ENCODE measurements at regions not wholly inside any gene's neighbourhood (a gene's known extent, or its start where the extent isn't known, plus 50 kb on each side); places are given as distances from the start of the nearest gene placed in this dataset.

DNA sequence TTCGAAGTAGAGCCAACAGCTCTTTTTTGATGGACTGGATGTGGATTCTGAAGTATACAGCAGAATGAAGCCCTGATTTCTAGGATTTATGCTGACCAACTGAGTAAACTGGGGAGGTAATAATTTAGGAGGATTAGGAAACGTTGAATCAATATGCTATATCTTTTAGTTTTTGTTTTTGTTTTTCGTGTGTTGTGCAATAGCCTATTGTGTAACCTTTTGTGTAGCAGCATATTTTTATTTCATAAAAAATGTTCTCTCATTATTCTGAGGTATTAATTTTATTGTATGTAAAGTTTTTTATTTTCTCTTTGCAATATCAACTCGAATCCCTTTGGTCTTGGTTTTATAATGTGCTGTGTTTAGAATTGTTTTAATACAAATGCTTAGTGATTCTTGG is 902.3 kb downstream of the EFNA5 start:
- no peaks in the 10 kb centered on the region for H3K9me3 ChIP-seq (ENCODE audit: insufficient read depth, low read depth, low read length)
- no peak overlapping the region for H3K9ac ChIP-seq (ENCODE audit: low read length)
- H3K4me2 ChIP-seq (ENCODE audit: low read length) = no peak overlapping the region
- no peak overlapping the region for H3K27ac ChIP-seq (ENCODE audit: low read depth, low read length)
- H3K4me3 ChIP-seq (ENCODE audit: insufficient read depth, low read depth, low read length) = no peak overlapping the region
- Mint-ChIP-seq H3K27ac (ENCODE audit: unreplicated experiment) (no peak overlapping the region), H3K4me1 (ENCODE audit: low read depth, unreplicated experiment) (no peaks in the 10 kb centered on the region), H3K9me3 (ENCODE audit: unreplicated experiment) (peaks cover 2% of the 10 kb centered on the region), H3K4me3 (ENCODE audit: unreplicated experiment) (no peak overlapping the region), H3K36me3 (ENCODE audit: low read depth, unreplicated experiment) (no peaks in the 10 kb centered on the region), H3K27me3 (ENCODE audit: low read depth, unreplicated experiment) (no peaks in the 10 kb centered on the region)
- no peaks in the 10 kb centered on the region for H3K79me2 ChIP-seq (ENCODE audit: insufficient read depth, low read length)
- H3K4me1 ChIP-seq (ENCODE audit: insufficient read depth, low read length) = no peaks in the 10 kb centered on the region
- no peak overlapping the region for H2AFZ ChIP-seq (ENCODE audit: low read depth, low read length)
- no peak for TF ChIP-seq EZH2 (IDR thresholded peaks at IDR 0.05; ENCODE audit: insufficient read depth, low read length)
- TF ChIP-seq, protein P1, sequence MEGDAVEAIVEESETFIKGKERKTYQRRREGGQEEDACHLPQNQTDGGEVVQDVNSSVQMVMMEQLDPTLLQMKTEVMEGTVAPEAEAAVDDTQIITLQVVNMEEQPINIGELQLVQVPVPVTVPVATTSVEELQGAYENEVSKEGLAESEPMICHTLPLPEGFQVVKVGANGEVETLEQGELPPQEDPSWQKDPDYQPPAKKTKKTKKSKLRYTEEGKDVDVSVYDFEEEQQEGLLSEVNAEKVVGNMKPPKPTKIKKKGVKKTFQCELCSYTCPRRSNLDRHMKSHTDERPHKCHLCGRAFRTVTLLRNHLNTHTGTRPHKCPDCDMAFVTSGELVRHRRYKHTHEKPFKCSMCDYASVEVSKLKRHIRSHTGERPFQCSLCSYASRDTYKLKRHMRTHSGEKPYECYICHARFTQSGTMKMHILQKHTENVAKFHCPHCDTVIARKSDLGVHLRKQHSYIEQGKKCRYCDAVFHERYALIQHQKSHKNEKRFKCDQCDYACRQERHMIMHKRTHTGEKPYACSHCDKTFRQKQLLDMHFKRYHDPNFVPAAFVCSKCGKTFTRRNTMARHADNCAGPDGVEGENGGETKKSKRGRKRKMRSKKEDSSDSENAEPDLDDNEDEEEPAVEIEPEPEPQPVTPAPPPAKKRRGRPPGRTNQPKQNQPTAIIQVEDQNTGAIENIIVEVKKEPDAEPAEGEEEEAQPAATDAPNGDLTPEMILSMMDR (IDR thresholded peaks at IDR 0.05; ENCODE audit: insufficient read depth, low read depth, low read length) = no peak
- no peaks in the 10 kb centered on the region for H3K27me3 ChIP-seq (ENCODE audit: insufficient read depth, low read length)
- FAIRE-seq = no peak
- H3K36me3 ChIP-seq (ENCODE audit: insufficient read depth, low read length) = no peaks in the 10 kb centered on the region
- H4K20me1 ChIP-seq (ENCODE audit: insufficient read depth, low read length) = no peaks in the 10 kb centered on the region
- DNase-seq (ENCODE audit: low read depth) = no peak

DNA sequence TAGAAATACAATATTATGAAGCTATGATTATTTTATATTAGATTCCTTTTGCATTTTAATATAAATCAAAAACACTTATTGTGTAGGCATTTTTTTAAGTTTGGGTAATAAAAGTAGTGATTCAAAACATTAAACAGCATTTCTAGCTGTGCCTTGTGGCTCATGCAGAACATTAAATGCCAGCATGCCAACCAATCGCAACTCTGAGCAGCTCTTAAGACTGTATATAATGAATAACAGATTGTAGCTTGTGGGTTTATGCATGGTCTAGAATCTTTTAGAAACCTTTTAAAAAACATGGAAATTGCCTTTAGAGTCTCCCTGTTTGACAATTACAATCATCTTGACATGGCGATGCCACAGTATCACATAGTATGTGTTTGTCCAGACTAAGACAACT is 903.8 kb downstream of the EFNA5 start:
- Mint-ChIP-seq H3K27me3 (ENCODE audit: low read depth, unreplicated experiment) (no peaks in the 10 kb centered on the region), H3K9me3 (ENCODE audit: unreplicated experiment) (peaks cover 2% of the 10 kb centered on the region), H3K36me3 (ENCODE audit: low read depth, unreplicated experiment) (no peaks in the 10 kb centered on the region), H3K4me3 (ENCODE audit: unreplicated experiment) (no peak overlapping the region), H3K27ac (ENCODE audit: unreplicated experiment) (no peak overlapping the region), H3K4me1 (ENCODE audit: low read depth, unreplicated experiment) (no peaks in the 10 kb centered on the region)
- Histone ChIP-seq H3K9ac (ENCODE audit: low read length) (no peak overlapping the region), H3K27ac (ENCODE audit: low read depth, low read length) (no peak overlapping the region), H3K27me3 (ENCODE audit: insufficient read depth, low read length) (no peaks in the 10 kb centered on the region), H4K20me1 (ENCODE audit: insufficient read depth, low read length) (no peaks in the 10 kb centered on the region), H3K4me1 (ENCODE audit: insufficient read depth, low read length) (no peaks in the 10 kb centered on the region), H3K4me3 (ENCODE audit: insufficient read depth, low read depth, low read length) (no peak overlapping the region), H3K9me3 (ENCODE audit: insufficient read depth, low read depth, low read length) (no peaks in the 10 kb centered on the region), H2AFZ (ENCODE audit: low read depth, low read length) (no peak overlapping the region), H3K36me3 (ENCODE audit: insufficient read depth, low read length) (no peaks in the 10 kb centered on the region), H3K4me2 (ENCODE audit: low read length) (no peak overlapping the region), H3K79me2 (ENCODE audit: insufficient read depth, low read length) (no peaks in the 10 kb centered on the region)
- no peak for DNase-seq (ENCODE audit: low read depth)
- TF ChIP-seq, protein P1 (IDR thresholded peaks at IDR 0.05; ENCODE audit: insufficient read depth, low read depth, low read length) = no peak
- TF ChIP-seq EZH2 (IDR thresholded peaks at IDR 0.05; ENCODE audit: insufficient read depth, low read length) = no peak
- no peak for FAIRE-seq

- no peak for FAIRE-seq
- H3K36me3 Mint-ChIP-seq (ENCODE audit: low read depth, unreplicated experiment) = no peaks in the 10 kb centered on the region
- no peaks in the 10 kb centered on the region for H3K9me3 ChIP-seq (ENCODE audit: insufficient read depth, low read depth, low read length)
Measured at GRCh38 chr5:106759581-106759980, 911.2 kb downstream of the EFNA5 start.

More at GRCh38 chr5:106759581-106759980, 911.2 kb downstream of the EFNA5 start:
- Histone ChIP-seq H3K36me3 (ENCODE audit: insufficient read depth, low read length) (no peaks in the 10 kb centered on the region), H3K4me2 (ENCODE audit: low read length) (no peak overlapping the region), H3K27me3 (ENCODE audit: insufficient read depth, low read length) (no peaks in the 10 kb centered on the region), H4K20me1 (ENCODE audit: insufficient read depth, low read length) (no peaks in the 10 kb centered on the region), H3K4me3 (ENCODE audit: insufficient read depth, low read depth, low read length) (no peak overlapping the region), H3K27ac (ENCODE audit: low read depth, low read length) (no peak overlapping the region), H3K9ac (ENCODE audit: low read length) (no peak overlapping the region), H2AFZ (ENCODE audit: low read depth, low read length) (no peak overlapping the region), H3K4me1 (ENCODE audit: insufficient read depth, low read length) (no peaks in the 10 kb centered on the region), H3K79me2 (ENCODE audit: insufficient read depth, low read length) (no peaks in the 10 kb centered on the region)
- Mint-ChIP-seq H3K9me3 (ENCODE audit: unreplicated experiment) (no peaks in the 10 kb centered on the region), H3K27me3 (ENCODE audit: low read depth, unreplicated experiment) (no peaks in the 10 kb centered on the region), H3K4me1 (ENCODE audit: low read depth, unreplicated experiment) (no peaks in the 10 kb centered on the region), H3K27ac (ENCODE audit: unreplicated experiment) (no peak overlapping the region), H3K4me3 (ENCODE audit: unreplicated experiment) (no peak overlapping the region)
- no peak for TF ChIP-seq EZH2 (IDR thresholded peaks at IDR 0.05; ENCODE audit: insufficient read depth, low read length)
- TF ChIP-seq, protein P1 (IDR thresholded peaks at IDR 0.05; ENCODE audit: insufficient read depth, low read depth, low read length) = no peak
- DNase-seq (ENCODE audit: low read depth) = peak; percentile 8

Measured in astrocyte (in vitro differentiated cells and primary cell).